GM12878 (cell line): ENCODE measurements at regions not wholly inside any gene's neighbourhood (a gene's known extent, or its start where the extent isn't known, plus 50 kb on each side); places are given as distances from the start of the nearest gene placed in this dataset.

ENCODE experiments used
- ATAC-seq: fragments of 200-7000 bp; cut with Tn5 transposase; 3 replicates; pipeline ENCODE4 v1.9.1; 2020; ENCODE audit warnings: mild to moderate bottlenecking, moderate library complexity
- BruUV-seq: library from RNA; stranded (reverse); fragments of 400-500 nt; replicated peaks from 2 replicates; lab custom pipeline; 2021; lab: Mats Ljungman, UMichigan
- CTCF ChIA-PET: fragments of 300-600 bp; sonication (Branson Sonifier 250); formaldehyde crosslinking; extraction: SDS; loops from one replicate; lab custom pipeline; 2021; ENCODE audit warnings: inconsistent platforms; lab: Yijun Ruan, JAX
- POLR2A ChIA-PET: fragments of 350-600 bp; formaldehyde crosslinking; extraction: SDS; loops from one replicate; lab custom pipeline; 2021; ENCODE audit warnings: inconsistent platforms; lab: Charles Lee
- RAD21 ChIA-PET: fragments of 300-600 bp; sonication (Branson Sonifier 250); formaldehyde crosslinking; loops from one replicate; lab custom pipeline; 2023; ENCODE audit warnings: antibody characterized with exemption; ENCODE audit not compliant: unreplicated experiment; lab: Charles Lee
- SMC1A ChIA-PET: fragments of 300-600 bp; sonication (Branson Sonifier 250); formaldehyde crosslinking; loops from one replicate; lab custom pipeline; 2023; ENCODE audit not compliant: unreplicated experiment, uncharacterized antibody; lab: Charles Lee
- DNase-seq: peaks from one replicate; pipeline ENCODE4 v3.0.0-alpha.2; 2011; ENCODE audit warnings: low read depth, low spot score
- FAIRE-seq: peaks from 3 replicates; lab custom pipeline; 2011; peaks lifted over from hg19 to GRCh38; lab: Jason Lieb, UNC
- H2AFZ ChIP-seq: 2 replicates; pipeline ENCODE4 v1.6.0; 2011; ENCODE audit warnings: low read depth, low read length, control low read depth; ENCODE audit not compliant: control insufficient read depth
- H3K27ac ChIP-seq: 2 replicates; pipeline ENCODE4 v1.5.1; 2011; ENCODE audit warnings: control low read depth; ENCODE audit not compliant: control insufficient read depth, insufficient read depth
- H3K27me3 ChIP-seq, 2 experiments: replicated peaks in 1 of 2; 2 replicates each; pipeline versions ENCODE4 v1.6.0 to v1.6.1; 2011; ENCODE audit warnings: low read length in 1 of 2; ENCODE audit not compliant: control insufficient read depth in 2 of 2, insufficient read depth in 2 of 2
- H3K36me3 ChIP-seq, 2 experiments: 2 replicates each; pipeline ENCODE4 v1.5.1; 2011; ENCODE audit warnings: low read length in 1 of 2; ENCODE audit not compliant: control insufficient read depth in 2 of 2, insufficient read depth in 2 of 2
- H3K4me1 ChIP-seq: 2 replicates; pipeline ENCODE4 v1.6.1; 2011; ENCODE audit warnings: mild to moderate bottlenecking, low read length, moderate library complexity, mixed read lengths; ENCODE audit not compliant: control insufficient read depth, insufficient read depth
- H3K4me2 ChIP-seq: 2 replicates; pipeline ENCODE4 v1.6.0; 2011; ENCODE audit warnings: control low read depth; ENCODE audit not compliant: control insufficient read depth, insufficient read depth
- H3K4me3 ChIP-seq: fragments of 200-600 bp; sonication (generic); 2 replicates; pipeline ENCODE4 v1.5.1; 2016
- H3K79me2 ChIP-seq: 2 replicates; pipeline ENCODE4 v1.6.0; 2011; ENCODE audit warnings: low read length; ENCODE audit not compliant: control insufficient read depth, insufficient read depth
- H3K9ac ChIP-seq: 2 replicates; pipeline ENCODE4 v1.8.0; 2011; ENCODE audit warnings: low read length, control low read depth, mixed read lengths; ENCODE audit not compliant: control insufficient read depth, insufficient read depth
- H3K9me3 ChIP-seq: replicated peaks from 3 replicates; pipeline ENCODE4 v1.5.1; 2011; ENCODE audit warnings: mild to moderate bottlenecking, low read length; ENCODE audit not compliant: control insufficient read depth, insufficient read depth
- H4K20me1 ChIP-seq: 2 replicates; pipeline ENCODE4 v1.6.0; 2011; ENCODE audit not compliant: control insufficient read depth, insufficient read depth
- BCL3 ChIP-seq: IDR thresholded peaks from 2 replicates; pipeline ENCODE4 v1.6.1; 2011; ENCODE audit warnings: borderline replicate concordance, low read depth, mild to moderate bottlenecking, moderate library complexity, low read length; ENCODE audit not compliant: insufficient read depth, poor library complexity, severe bottlenecking
- CBX3 ChIP-seq: fragments of 200-600 bp; sonication (generic); IDR thresholded peaks from 2 replicates; pipeline ENCODE4 v1.6.1; 2016; ENCODE audit warnings: low read depth, borderline replicate concordance
- EED ChIP-seq: sonication (generic); IDR thresholded peaks from 2 replicates; pipeline ENCODE4 v1.6.1; 2016; ENCODE audit warnings: antibody characterized with exemption, low read depth
- FOXK2 ChIP-seq: fragments of 450-650 bp; IDR thresholded peaks from 2 replicates; pipeline ENCODE4 v1.6.1; 2017; ENCODE audit warnings: mild to moderate bottlenecking, moderate library complexity
- FOXM1 ChIP-seq: IDR thresholded peaks from 2 replicates; pipeline ENCODE4 v1.6.1; 2012; ENCODE audit warnings: low read depth, mild to moderate bottlenecking, inconsistent platforms, low read length, moderate library complexity
- IRF4 ChIP-seq: IDR thresholded peaks from 2 replicates; pipeline ENCODE4 v1.6.1; 2011; ENCODE audit warnings: low read depth, low read length
- JUND ChIP-seq: IDR thresholded peaks from 2 replicates; pipeline ENCODE4 v1.6.1; 2012; ENCODE audit warnings: low read depth, mild to moderate bottlenecking, low read length, improper control_type of control experiment, moderate library complexity
- PAX8 ChIP-seq: fragments of 450-650 bp; IDR thresholded peaks from 2 replicates; pipeline ENCODE4 v1.6.1; 2017; ENCODE audit warnings: mild to moderate bottlenecking, moderate library complexity
- RBBP5 ChIP-seq: fragments of 200-600 bp; sonication (generic); conservative IDR thresholded peaks from 2 replicates; pipeline ENCODE4 v1.6.1; 2016
- RFX5 ChIP-seq: IDR thresholded peaks from 2 replicates; pipeline ENCODE4 v1.6.1; 2011; ENCODE audit warnings: low read depth, low read length, improper control_type of control experiment
- USF1 ChIP-seq: IDR thresholded peaks from 2 replicates; pipeline ENCODE4 v1.6.1; 2011; ENCODE audit warnings: borderline replicate concordance, low read depth, mild to moderate bottlenecking, moderate library complexity, mixed read lengths, low read length; ENCODE audit not compliant: insufficient read depth; ENCODE audit errors: extremely low read length
- ZNF217 ChIP-seq: fragments of 450-650 bp; IDR thresholded peaks from 2 replicates; pipeline ENCODE4 v1.6.1; 2017; ENCODE audit warnings: antibody characterized with exemption, mild to moderate bottlenecking
- WGBS: methylation state at CpG from one replicate; pipeline ENCODE4 v1.1.6; 2016; ENCODE audit warnings: low lambda C conversion rate; ENCODE audit not compliant: insufficient replicate concordance, insufficient coverage; ENCODE audit errors: missing lambda C conversion rate; 5-methylcytosine and 5-hydroxymethylcytosine counted together
- in situ Hi-C: fragments of 300-500 bp; cut with MboI; formaldehyde crosslinking; loops from 9 replicates; pipeline ENCODE4 v1.14.3; 2018; ENCODE audit warnings: mixed read lengths
- intact Hi-C: fragments of 100-400 bp; cut with micrococcal nuclease; formaldehyde crosslinking; loops from one replicate; pipeline ENCODE4 v1.14.2; 2022; ENCODE audit not compliant: unreplicated experiment
- TF ChIP-seq, protein P1 (sequence below): fragments of 150-350 bp; IDR thresholded peaks from 2 replicates; pipeline ENCODE4 v1.6.1; 2016; ENCODE audit warnings: low read depth, low read length
- TF ChIP-seq, protein P2 (sequence below): fragments of 450-650 bp; IDR thresholded peaks from 2 replicates; pipeline ENCODE4 v1.6.1; 2017; ENCODE audit warnings: mild to moderate bottlenecking, low read depth, inconsistent platforms; ENCODE audit not compliant: poor library complexity, severe bottlenecking
- TF ChIP-seq, protein P3 (sequence below): fragments of 450-650 bp; IDR thresholded peaks from 2 replicates; pipeline ENCODE4 v1.6.1; 2018; ENCODE audit warnings: borderline replicate concordance, mild to moderate bottlenecking; ENCODE audit not compliant: partially characterized antibody

DNA sequence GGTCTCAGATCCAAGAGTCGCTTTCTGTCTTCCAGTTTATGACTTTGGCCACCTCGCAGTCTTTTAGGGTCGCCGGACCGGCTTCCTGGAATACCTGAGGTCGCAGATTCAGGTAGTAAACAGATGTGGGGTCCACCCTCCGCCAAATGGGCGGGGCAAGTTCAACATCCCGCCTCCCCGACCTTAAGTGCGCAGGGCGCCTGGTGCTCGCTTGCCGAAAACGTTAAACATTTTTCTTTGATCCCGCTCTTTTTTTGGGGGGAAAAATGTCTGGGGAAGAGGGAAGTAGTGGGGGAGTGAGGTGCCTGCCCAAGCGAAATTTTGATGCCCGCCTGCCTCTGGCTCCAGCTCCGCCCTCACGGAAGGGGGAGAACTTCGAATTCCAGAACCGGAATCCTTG lies 73.9 kb upstream of the TBX5 start:
- no peaks in the 10 kb centered on the region for H3K4me1 ChIP-seq
- no peak overlapping the region for H3K4me2 ChIP-seq
- in situ Hi-C loops (no loop called here), intact Hi-C loops (no loop called here)
- ATAC-seq (no peak), DNase-seq (no peak), FAIRE-seq (no peak)
- WGBS: 15% methylated on average over 22 of the region's 22 CpGs
- no peak overlapping the region for H2AFZ ChIP-seq
- no peak overlapping the region for H3K27ac ChIP-seq
- H3K9ac ChIP-seq: no peak overlapping the region
- BruUV-seq: no TSS peak
- H3K27me3 ChIP-seq: peaks cover 7 to 11% of the 10 kb centered on the region in 2 experiments
- CTCF ChIA-PET: no interaction called here
- H3K4me3 ChIP-seq: no peak overlapping the region
- no peaks in the 10 kb centered on the region for H4K20me1 ChIP-seq
- SMC1A ChIA-PET: no interaction called here
- no peaks in the 10 kb centered on the region for H3K79me2 ChIP-seq
- POLR2A ChIA-PET: interaction anchor here (0.6 to 0.7 kb wide), 2 partner anchors 9 to 298 kb away, joined by 3 read pairs; no protein-coding TSS in a partner anchor
- RAD21 ChIA-PET: no interaction called here
- no peaks in the 10 kb centered on the region for H3K36me3 ChIP-seq
- no peaks in the 10 kb centered on the region for H3K9me3 ChIP-seq
- TF ChIP-seq BCL3 (no peak), FOXM1 (no peak), USF1 (no peak), CBX3 (no peak), RFX5 (no peak), PAX8 (no peak), JUND (no peak), FOXK2 (no peak), EED (no peak), ZNF217 (no peak), RBBP5 (no peak), IRF4 (no peak)
- TF ChIP-seq, protein P1, sequence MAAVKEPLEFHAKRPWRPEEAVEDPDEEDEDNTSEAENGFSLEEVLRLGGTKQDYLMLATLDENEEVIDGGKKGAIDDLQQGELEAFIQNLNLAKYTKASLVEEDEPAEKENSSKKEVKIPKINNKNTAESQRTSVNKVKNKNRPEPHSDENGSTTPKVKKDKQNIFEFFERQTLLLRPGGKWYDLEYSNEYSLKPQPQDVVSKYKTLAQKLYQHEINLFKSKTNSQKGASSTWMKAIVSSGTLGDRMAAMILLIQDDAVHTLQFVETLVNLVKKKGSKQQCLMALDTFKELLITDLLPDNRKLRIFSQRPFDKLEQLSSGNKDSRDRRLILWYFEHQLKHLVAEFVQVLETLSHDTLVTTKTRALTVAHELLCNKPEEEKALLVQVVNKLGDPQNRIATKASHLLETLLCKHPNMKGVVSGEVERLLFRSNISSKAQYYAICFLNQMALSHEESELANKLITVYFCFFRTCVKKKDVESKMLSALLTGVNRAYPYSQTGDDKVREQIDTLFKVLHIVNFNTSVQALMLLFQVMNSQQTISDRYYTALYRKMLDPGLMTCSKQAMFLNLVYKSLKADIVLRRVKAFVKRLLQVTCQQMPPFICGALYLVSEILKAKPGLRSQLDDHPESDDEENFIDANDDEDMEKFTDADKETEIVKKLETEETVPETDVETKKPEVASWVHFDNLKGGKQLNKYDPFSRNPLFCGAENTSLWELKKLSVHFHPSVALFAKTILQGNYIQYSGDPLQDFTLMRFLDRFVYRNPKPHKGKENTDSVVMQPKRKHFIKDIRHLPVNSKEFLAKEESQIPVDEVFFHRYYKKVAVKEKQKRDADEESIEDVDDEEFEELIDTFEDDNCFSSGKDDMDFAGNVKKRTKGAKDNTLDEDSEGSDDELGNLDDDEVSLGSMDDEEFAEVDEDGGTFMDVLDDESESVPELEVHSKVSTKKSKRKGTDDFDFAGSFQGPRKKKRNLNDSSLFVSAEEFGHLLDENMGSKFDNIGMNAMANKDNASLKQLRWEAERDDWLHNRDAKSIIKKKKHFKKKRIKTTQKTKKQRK: no peak
- TF ChIP-seq, protein P2, sequence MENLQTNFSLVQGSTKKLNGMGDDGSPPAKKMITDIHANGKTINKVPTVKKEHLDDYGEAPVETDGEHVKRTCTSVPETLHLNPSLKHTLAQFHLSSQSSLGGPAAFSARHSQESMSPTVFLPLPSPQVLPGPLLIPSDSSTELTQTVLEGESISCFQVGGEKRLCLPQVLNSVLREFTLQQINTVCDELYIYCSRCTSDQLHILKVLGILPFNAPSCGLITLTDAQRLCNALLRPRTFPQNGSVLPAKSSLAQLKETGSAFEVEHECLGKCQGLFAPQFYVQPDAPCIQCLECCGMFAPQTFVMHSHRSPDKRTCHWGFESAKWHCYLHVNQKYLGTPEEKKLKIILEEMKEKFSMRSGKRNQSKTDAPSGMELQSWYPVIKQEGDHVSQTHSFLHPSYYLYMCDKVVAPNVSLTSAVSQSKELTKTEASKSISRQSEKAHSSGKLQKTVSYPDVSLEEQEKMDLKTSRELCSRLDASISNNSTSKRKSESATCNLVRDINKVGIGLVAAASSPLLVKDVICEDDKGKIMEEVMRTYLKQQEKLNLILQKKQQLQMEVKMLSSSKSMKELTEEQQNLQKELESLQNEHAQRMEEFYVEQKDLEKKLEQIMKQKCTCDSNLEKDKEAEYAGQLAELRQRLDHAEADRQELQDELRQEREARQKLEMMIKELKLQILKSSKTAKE: no peak
- TF ChIP-seq, protein P3, sequence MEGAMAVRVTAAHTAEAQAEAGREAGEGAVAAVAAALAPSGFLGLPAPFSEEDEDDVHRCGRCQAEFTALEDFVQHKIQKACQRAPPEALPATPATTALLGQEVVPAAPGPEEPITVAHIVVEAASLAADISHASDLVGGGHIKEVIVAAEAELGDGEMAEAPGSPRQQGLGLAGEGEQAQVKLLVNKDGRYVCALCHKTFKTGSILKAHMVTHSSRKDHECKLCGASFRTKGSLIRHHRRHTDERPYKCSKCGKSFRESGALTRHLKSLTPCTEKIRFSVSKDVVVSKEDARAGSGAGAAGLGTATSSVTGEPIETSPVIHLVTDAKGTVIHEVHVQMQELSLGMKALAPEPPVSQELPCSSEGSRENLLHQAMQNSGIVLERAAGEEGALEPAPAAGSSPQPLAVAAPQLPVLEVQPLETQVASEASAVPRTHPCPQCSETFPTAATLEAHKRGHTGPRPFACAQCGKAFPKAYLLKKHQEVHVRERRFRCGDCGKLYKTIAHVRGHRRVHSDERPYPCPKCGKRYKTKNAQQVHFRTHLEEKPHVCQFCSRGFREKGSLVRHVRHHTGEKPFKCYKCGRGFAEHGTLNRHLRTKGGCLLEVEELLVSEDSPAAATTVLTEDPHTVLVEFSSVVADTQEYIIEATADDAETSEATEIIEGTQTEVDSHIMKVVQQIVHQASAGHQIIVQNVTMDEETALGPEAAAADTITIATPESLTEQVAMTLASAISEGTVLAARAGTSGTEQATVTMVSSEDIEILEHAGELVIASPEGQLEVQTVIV: no peak
